ENCODE measurements at regions not wholly inside any gene's neighbourhood (a gene's known extent, or its start where the extent isn't known, plus 50 kb on each side); places are given as distances from the start of the nearest gene placed in this dataset.

- DNase-seq (ENCODE audit: low read depth in 2 of 2) = no peak
Observed at GRCh38 chr2:129242269-129242668, 737.2 kb upstream of the RAB6C start.

GRCh38 chr2:129247751-129248150, 731.7 kb upstream of the RAB6C start:
- DNase-seq (ENCODE audit: low read depth in 2 of 2) = no peak

GRCh38 chr2:129248198-129248597, 731.3 kb upstream of the RAB6C start:
- no peak for DNase-seq (ENCODE audit: low read depth in 2 of 2)

GRCh38 chr2:129252781-129253460, 726.5 kb upstream of the RAB6C start:
- DNase-seq (ENCODE audit: low read depth in 2 of 2) = no peak

- no peak for DNase-seq (ENCODE audit: low read depth in 2 of 2)
Observed at GRCh38 chr2:129253461-129253812, 726.0 kb upstream of the RAB6C start.

GRCh38 chr2:129254718-129255117, 724.7 kb upstream of the RAB6C start:
- no peak for DNase-seq (ENCODE audit: low read depth in 2 of 2)

- no peak for DNase-seq (ENCODE audit: low read depth in 2 of 2)
Observed at GRCh38 chr2:129255610-129256313, 723.7 kb upstream of the RAB6C start.

- no peak for DNase-seq (ENCODE audit: low read depth in 2 of 2)
Observed at GRCh38 chr2:129256642-129257041, 722.8 kb upstream of the RAB6C start.

- DNase-seq (ENCODE audit: low read depth in 2 of 2) = no peak
Observed at GRCh38 chr2:129262934-129263333, 716.5 kb upstream of the RAB6C start.

- DNase-seq (ENCODE audit: low read depth in 2 of 2) = no peak
Observed at GRCh38 chr2:129263939-129264338, 715.5 kb upstream of the RAB6C start.

- no peak for DNase-seq (ENCODE audit: low read depth in 2 of 2)
Observed at GRCh38 chr2:129267559-129267958, 711.9 kb upstream of the RAB6C start.

GRCh38 chr2:129273266-129274037, 706.0 kb upstream of the RAB6C start:
- no peak for DNase-seq (ENCODE audit: low read depth in 2 of 2)

- DNase-seq (ENCODE audit: low read depth in 2 of 2) = no peak
Observed at GRCh38 chr2:129274038-129274415, 705.4 kb upstream of the RAB6C start.

GRCh38 chr2:129274918-129275317, 704.5 kb upstream of the RAB6C start:
- no peak for DNase-seq (ENCODE audit: low read depth in 2 of 2)

- no peak for DNase-seq (ENCODE audit: low read depth in 2 of 2)
Observed at GRCh38 chr2:129275706-129276105, 703.8 kb upstream of the RAB6C start.

GRCh38 chr2:129276978-129277584, 702.4 kb upstream of the RAB6C start:
- DNase-seq (ENCODE audit: low read depth in 2 of 2) = no peak

GRCh38 chr2:129277585-129277981, 701.9 kb upstream of the RAB6C start:
- DNase-seq (ENCODE audit: low read depth in 2 of 2) = no peak

- DNase-seq (ENCODE audit: low read depth in 2 of 2) = no peak
Observed at GRCh38 chr2:129281791-129282530, 697.5 kb upstream of the RAB6C start.

GRCh38 chr2:129285012-129285411, 694.5 kb upstream of the RAB6C start:
- no peak for DNase-seq (ENCODE audit: low read depth in 2 of 2)

- DNase-seq (ENCODE audit: low read depth in 2 of 2) = no peak
Observed at GRCh38 chr2:129293326-129293725, 686.1 kb upstream of the RAB6C start.

GRCh38 chr2:129296396-129296795, 683.1 kb upstream of the RAB6C start:
- no peak for DNase-seq (ENCODE audit: low read depth in 2 of 2)

- DNase-seq (ENCODE audit: low read depth in 2 of 2) = no peak
Observed at GRCh38 chr2:129296806-129297205, 682.7 kb upstream of the RAB6C start.
